ENCODE measurements at regions not wholly inside any gene's neighbourhood (a gene's known extent, or its start where the extent isn't known, plus 50 kb on each side); places are given as distances from the start of the nearest gene placed in this dataset.

DNA sequence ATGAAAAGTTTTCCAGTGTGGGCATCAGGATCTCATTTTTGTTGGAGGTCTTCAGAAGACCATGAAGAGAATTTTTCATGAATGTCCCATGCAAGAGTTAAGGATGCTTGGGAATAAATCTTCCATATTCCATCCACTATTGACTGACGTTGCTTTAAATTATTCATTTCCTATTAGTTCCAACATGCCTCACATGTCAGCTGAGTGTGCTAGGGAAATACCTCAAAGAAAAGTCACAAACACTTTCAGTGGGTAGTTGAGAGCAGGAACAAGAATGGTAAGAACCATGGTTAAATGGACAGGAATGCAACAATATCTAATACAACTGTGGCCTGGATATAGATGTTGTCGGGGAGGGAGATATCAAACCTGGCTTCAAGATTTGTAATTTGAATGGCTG, 610.1 kb downstream of the TECRL start:
- Histone ChIP-seq H3K27me3 (replicated peaks; ENCODE audit: control insufficient read depth, insufficient read depth, low read length) (no peaks in the 10 kb centered on the region), H3K4me1 (ENCODE audit: control insufficient read depth, insufficient read depth, low read length) (no peaks in the 10 kb centered on the region), H3K4me3 (ENCODE audit: low read length) (no peak overlapping the region), H3K9me3 (ENCODE audit: control insufficient read depth, low read length) (no peaks in the 10 kb centered on the region), H3K36me3 (ENCODE audit: control insufficient read depth, insufficient read depth, low read length, severe bottlenecking) (no peaks in the 10 kb centered on the region), H3K9ac (ENCODE audit: low read length) (no peak overlapping the region)
- DNase-seq (ENCODE audit: low read depth): no peak

DNA sequence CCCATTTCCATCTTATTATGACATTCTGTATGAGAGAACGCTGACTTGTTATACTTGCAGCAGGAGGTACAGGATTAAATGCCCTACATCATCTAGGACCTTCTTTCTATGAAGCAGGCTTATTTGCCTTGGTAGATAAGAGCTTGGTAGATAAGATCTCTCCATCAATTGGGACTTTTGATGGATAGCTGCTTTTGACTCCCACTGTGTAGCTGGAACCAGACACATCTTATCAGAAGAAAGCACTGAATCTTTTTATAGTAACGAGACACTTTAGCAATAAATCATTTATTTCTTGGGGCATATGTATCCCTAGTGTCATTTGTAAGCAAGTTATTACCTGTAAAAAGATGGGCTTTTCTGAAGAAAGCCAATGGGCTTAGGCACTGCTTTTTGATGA, 613.9 kb downstream of the TECRL start:
- Histone ChIP-seq H3K9ac (ENCODE audit: low read length) (no peak overlapping the region), H3K36me3 (ENCODE audit: control insufficient read depth, insufficient read depth, low read length, severe bottlenecking) (no peaks in the 10 kb centered on the region), H3K4me1 (ENCODE audit: control insufficient read depth, insufficient read depth, low read length) (no peaks in the 10 kb centered on the region), H3K4me3 (ENCODE audit: low read length) (no peak overlapping the region), H3K27me3 (replicated peaks; ENCODE audit: control insufficient read depth, insufficient read depth, low read length) (no peaks in the 10 kb centered on the region), H3K9me3 (ENCODE audit: control insufficient read depth, low read length) (no peaks in the 10 kb centered on the region)
- no peak for DNase-seq (ENCODE audit: low read depth)

DNA sequence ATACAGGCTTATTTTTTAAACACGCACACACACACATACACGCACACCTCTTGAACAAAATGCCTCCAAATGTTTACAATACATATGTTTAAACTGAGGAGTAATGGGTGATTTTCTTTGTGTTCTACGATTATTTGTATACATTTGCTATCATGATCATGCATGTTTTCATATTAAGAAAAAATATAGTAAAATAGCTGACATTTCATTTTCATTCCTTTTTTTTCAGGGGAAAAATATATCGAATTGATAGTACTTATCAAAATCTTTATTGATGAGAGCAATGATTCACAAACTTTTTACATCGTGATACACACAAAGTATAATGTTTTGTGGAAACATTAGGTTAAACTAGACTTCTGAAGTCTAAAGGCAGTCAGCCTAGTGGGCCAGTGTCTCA, 618.9 kb downstream of the TECRL start:
- DNase-seq (ENCODE audit: low read depth): no peak
- Histone ChIP-seq H3K27me3 (replicated peaks; ENCODE audit: control insufficient read depth, insufficient read depth, low read length) (no peaks in the 10 kb centered on the region), H3K9ac (ENCODE audit: low read length) (no peak overlapping the region)

DNA sequence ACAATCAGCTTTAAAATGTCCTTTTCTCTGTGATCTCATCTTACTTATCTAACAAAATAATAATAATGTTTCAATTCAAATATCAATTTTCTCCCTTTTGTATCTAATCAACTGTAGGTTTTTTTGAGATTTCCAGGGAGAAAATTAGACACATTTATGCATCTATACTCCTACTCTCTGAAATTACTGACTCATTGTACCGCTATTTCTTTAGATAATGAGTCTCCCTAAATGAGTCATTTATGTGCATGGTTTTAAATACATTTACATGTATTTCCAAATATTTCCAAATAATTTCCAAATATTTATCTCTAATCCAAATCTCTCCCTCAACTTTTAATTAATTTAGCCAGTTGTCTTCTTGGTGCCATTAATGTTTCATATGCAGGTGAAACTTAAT, 621.0 kb downstream of the TECRL start:
- Histone ChIP-seq H3K4me1 (ENCODE audit: control insufficient read depth, insufficient read depth, low read length) (no peaks in the 10 kb centered on the region), H3K9me3 (ENCODE audit: control insufficient read depth, low read length) (no peaks in the 10 kb centered on the region), H3K27me3 (replicated peaks; ENCODE audit: control insufficient read depth, insufficient read depth, low read length) (no peaks in the 10 kb centered on the region), H3K9ac (ENCODE audit: low read length) (no peak overlapping the region), H3K36me3 (ENCODE audit: control insufficient read depth, insufficient read depth, low read length, severe bottlenecking) (no peaks in the 10 kb centered on the region), H3K4me3 (ENCODE audit: low read length) (no peak overlapping the region)
- DNase-seq (ENCODE audit: low read depth): no peak

More for the DNA sequence above, 618.9 kb downstream of the TECRL start:
- H3K36me3 ChIP-seq (ENCODE audit: control insufficient read depth, insufficient read depth, low read length, severe bottlenecking): no peaks in the 10 kb centered on the region
- no peak overlapping the region for H3K4me3 ChIP-seq (ENCODE audit: low read length)
- H3K9me3 ChIP-seq (ENCODE audit: control insufficient read depth, low read length): no peaks in the 10 kb centered on the region
- no peaks in the 10 kb centered on the region for H3K4me1 ChIP-seq (ENCODE audit: control insufficient read depth, insufficient read depth, low read length)

DNA sequence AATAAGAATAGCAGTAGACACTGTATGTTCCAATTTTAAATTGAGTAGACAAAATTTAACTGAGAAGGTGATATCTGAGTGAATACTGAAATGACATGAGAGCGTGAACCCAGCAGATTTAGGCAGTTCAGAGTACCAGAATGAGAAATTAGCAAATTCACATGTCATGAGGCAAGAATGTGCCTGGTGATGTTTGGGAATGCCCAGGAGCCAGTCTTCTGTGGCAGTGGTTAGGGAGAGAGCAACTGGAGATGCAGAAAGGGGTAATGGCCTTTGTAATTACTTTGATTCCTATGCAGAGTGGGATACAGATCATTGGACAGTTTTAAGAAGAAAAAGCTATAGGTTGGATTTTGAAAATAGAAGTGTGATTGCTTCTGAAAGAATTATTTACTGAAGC, 621.9 kb downstream of the TECRL start:
- no peaks in the 10 kb centered on the region for H3K9me3 ChIP-seq (ENCODE audit: control insufficient read depth, low read length)
- H3K36me3 ChIP-seq (ENCODE audit: control insufficient read depth, insufficient read depth, low read length, severe bottlenecking): no peaks in the 10 kb centered on the region
- no peak overlapping the region for H3K9ac ChIP-seq (ENCODE audit: low read length)
- H3K4me1 ChIP-seq (ENCODE audit: control insufficient read depth, insufficient read depth, low read length): no peaks in the 10 kb centered on the region
- H3K4me3 ChIP-seq (ENCODE audit: low read length): no peak overlapping the region
- no peaks in the 10 kb centered on the region for H3K27me3 ChIP-seq (replicated peaks; ENCODE audit: control insufficient read depth, insufficient read depth, low read length)
- no peak for DNase-seq (ENCODE audit: low read depth)

DNA sequence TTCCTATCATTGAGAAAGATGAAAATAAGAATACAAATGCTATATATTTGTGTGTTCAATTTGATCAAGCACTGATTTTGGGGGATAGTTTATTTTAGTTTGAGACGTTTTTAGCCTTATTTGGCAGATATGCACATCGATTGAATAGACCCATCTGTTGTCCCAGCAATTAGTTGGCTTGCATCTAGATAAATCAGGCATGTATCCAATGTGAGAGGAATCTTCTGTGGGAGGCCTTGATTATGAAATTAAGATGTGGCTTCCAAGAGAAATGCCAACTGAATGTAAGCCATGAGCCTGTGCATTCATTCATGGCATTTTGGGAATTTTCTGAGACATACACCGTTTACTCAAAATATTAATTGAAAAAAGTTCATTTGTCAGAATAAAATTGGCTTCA, 623.1 kb downstream of the TECRL start:
- Histone ChIP-seq H3K4me1 (ENCODE audit: control insufficient read depth, insufficient read depth, low read length) (no peaks in the 10 kb centered on the region), H3K36me3 (ENCODE audit: control insufficient read depth, insufficient read depth, low read length, severe bottlenecking) (no peaks in the 10 kb centered on the region), H3K9me3 (ENCODE audit: control insufficient read depth, low read length) (no peaks in the 10 kb centered on the region), H3K4me3 (ENCODE audit: low read length) (no peak overlapping the region), H3K9ac (ENCODE audit: low read length) (no peak overlapping the region), H3K27me3 (replicated peaks; ENCODE audit: control insufficient read depth, insufficient read depth, low read length) (no peaks in the 10 kb centered on the region)
- no peak for DNase-seq (ENCODE audit: low read depth)

DNA sequence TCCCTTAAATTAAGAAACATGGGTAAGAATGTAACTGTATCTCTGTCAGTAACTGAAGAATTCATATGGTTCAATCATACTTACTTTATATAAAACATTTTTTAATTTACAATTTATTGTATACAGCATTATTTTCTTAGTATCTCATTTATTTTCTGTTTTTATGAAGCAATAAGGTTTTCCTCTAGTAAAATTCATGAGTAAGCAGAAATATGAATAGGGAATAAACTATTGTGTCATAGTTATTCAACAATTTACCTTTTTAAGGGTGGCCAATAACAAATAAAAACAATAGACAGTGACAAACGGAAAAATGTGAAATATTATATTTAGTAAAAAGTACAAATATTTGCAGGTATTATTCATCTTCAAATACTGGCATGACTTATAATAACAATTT, 624.4 kb downstream of the TECRL start:
- no peaks in the 10 kb centered on the region for H3K9me3 ChIP-seq (ENCODE audit: control insufficient read depth, low read length)
- no peak overlapping the region for H3K9ac ChIP-seq (ENCODE audit: low read length)
- DNase-seq (ENCODE audit: low read depth): no peak
- no peaks in the 10 kb centered on the region for H3K27me3 ChIP-seq (replicated peaks; ENCODE audit: control insufficient read depth, insufficient read depth, low read length)
- H3K4me1 ChIP-seq (ENCODE audit: control insufficient read depth, insufficient read depth, low read length): no peaks in the 10 kb centered on the region
- no peaks in the 10 kb centered on the region for H3K36me3 ChIP-seq (ENCODE audit: control insufficient read depth, insufficient read depth, low read length, severe bottlenecking)
- no peak overlapping the region for H3K4me3 ChIP-seq (ENCODE audit: low read length)

DNA sequence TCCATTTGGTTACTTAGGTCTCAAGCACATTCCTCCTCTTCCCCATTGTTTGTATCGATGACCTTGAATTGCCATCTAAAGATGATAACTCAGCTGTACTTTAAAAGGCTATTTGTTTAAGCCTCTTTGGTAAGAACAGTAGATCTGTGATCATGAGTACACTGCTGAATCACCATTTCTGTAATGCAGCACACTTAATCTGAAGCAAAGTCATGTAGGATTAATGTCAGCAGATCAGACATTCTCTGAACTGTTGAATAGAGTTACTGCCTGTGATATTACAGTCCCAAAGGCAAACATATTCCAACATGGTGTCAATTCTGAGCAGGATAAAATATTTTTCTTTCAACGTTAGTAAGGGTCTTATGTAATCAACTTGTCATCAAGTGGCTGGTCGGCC, 631.6 kb downstream of the TECRL start:
- Histone ChIP-seq H3K9ac (ENCODE audit: low read length) (no peak overlapping the region), H3K4me3 (ENCODE audit: low read length) (no peak overlapping the region), H3K4me1 (ENCODE audit: control insufficient read depth, insufficient read depth, low read length) (no peaks in the 10 kb centered on the region), H3K36me3 (ENCODE audit: control insufficient read depth, insufficient read depth, low read length, severe bottlenecking) (no peaks in the 10 kb centered on the region), H3K9me3 (ENCODE audit: control insufficient read depth, low read length) (peaks cover 4% of the 10 kb centered on the region), H3K27me3 (replicated peaks; ENCODE audit: control insufficient read depth, insufficient read depth, low read length) (no peaks in the 10 kb centered on the region)
- no peak for DNase-seq (ENCODE audit: low read depth)

DNA sequence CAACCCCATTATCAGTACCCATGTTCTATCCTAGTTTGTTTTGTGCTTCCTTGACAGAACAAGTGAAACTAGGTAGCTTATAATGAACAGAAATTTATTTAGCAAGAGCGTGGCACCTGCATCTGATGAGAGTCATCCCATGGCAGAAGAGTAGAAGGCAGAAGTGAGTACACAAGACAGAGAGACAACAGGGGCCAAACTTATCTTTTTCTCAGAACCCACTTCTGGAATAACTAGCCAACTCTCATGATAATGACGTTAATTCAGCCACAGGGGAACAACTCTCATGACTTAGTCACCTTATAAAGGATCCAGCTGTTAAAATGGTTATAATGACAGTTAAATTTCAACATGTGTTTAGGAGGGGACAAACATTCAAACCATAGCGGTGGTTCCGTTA, 644.9 kb downstream of the TECRL start:
- H3K4me3 ChIP-seq (ENCODE audit: low read length): no peak overlapping the region
- H3K9ac ChIP-seq (ENCODE audit: low read length): no peak overlapping the region
- H3K4me1 ChIP-seq (ENCODE audit: control insufficient read depth, insufficient read depth, low read length): no peaks in the 10 kb centered on the region
- H3K9me3 ChIP-seq (ENCODE audit: control insufficient read depth, low read length): no peaks in the 10 kb centered on the region
- no peaks in the 10 kb centered on the region for H3K36me3 ChIP-seq (ENCODE audit: control insufficient read depth, insufficient read depth, low read length, severe bottlenecking)
- DNase-seq (ENCODE audit: low read depth): no peak
- no peaks in the 10 kb centered on the region for H3K27me3 ChIP-seq (replicated peaks; ENCODE audit: control insufficient read depth, insufficient read depth, low read length)

DNA sequence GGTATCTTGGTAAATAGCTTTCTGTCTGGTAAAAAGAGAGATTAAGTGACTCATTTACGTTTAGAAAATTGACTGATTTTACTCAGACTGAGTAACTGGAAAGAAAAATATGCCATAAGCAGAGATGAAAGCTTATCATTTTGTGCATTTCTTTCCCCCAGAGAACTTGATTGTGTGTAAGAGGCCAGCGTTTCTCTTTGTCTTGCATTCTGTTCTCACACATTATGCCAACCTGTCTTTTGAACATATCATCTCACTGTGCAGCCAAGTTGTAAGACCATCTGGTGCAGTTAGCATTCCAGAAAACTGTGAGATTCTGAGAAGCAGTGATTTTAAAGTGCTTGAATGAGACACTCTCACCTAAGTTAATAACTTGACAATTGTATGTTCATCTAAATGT, 651.3 kb downstream of the TECRL start:
- H3K36me3 ChIP-seq (ENCODE audit: control insufficient read depth, insufficient read depth, low read length, severe bottlenecking): no peaks in the 10 kb centered on the region
- no peaks in the 10 kb centered on the region for H3K9me3 ChIP-seq (ENCODE audit: control insufficient read depth, low read length)
- no peak overlapping the region for H3K4me3 ChIP-seq (ENCODE audit: low read length)
- no peaks in the 10 kb centered on the region for H3K27me3 ChIP-seq (replicated peaks; ENCODE audit: control insufficient read depth, insufficient read depth, low read length)
- H3K9ac ChIP-seq (ENCODE audit: low read length): no peak overlapping the region
- DNase-seq (ENCODE audit: low read depth): no peak
- no peaks in the 10 kb centered on the region for H3K4me1 ChIP-seq (ENCODE audit: control insufficient read depth, insufficient read depth, low read length)

DNA sequence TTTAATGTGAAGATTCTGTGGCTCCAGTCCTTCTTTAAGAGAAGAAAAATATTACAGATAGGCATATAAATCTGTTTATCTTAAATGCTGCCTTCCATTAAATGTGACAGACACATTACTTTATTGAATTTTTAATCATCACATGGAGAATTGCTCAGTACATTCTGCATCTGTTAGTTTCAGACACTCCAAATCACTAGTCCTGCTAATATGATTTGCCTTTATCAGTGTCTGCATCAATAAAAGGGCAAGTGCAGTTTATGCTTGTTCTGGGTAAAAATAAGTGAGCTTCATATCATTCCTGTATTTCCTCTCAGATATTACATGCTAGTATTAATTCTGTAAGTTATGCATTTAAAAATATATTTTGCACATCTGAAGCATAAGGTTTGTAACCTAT, 666.4 kb downstream of the TECRL start:
- no peak for DNase-seq (ENCODE audit: low read depth)
- H3K9me3 ChIP-seq (ENCODE audit: control insufficient read depth, low read length): no peaks in the 10 kb centered on the region
- no peaks in the 10 kb centered on the region for H3K27me3 ChIP-seq (replicated peaks; ENCODE audit: control insufficient read depth, insufficient read depth, low read length)
- H3K9ac ChIP-seq (ENCODE audit: low read length): no peak overlapping the region
- no peaks in the 10 kb centered on the region for H3K36me3 ChIP-seq (ENCODE audit: control insufficient read depth, insufficient read depth, low read length, severe bottlenecking)
- H3K4me1 ChIP-seq (ENCODE audit: control insufficient read depth, insufficient read depth, low read length): no peaks in the 10 kb centered on the region
- no peak overlapping the region for H3K4me3 ChIP-seq (ENCODE audit: low read length)

DNA sequence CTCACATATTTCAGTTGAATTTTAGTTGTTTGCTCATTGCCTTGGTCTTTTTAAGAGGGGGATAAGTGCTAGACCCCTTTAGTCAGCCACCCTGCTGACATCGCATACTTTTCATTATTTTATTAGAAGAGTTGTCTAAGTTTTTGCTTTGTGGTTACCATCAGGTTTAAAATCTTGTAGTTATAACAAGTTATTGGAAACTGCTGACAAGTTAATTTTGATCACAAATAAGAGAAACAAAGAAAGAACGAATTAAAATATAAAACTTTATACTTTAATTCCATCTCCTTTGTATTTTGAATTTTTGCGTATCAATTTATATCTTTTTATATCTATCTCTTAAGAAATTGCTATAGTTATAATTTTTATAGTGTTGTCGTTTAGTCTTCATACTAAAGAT, 679.7 kb downstream of the TECRL start:
- Histone ChIP-seq H3K36me3 (ENCODE audit: control insufficient read depth, insufficient read depth, low read length, severe bottlenecking) (no peaks in the 10 kb centered on the region), H3K9me3 (ENCODE audit: control insufficient read depth, low read length) (no peaks in the 10 kb centered on the region), H3K4me3 (ENCODE audit: low read length) (no peak overlapping the region), H3K27me3 (replicated peaks; ENCODE audit: control insufficient read depth, insufficient read depth, low read length) (no peaks in the 10 kb centered on the region), H3K4me1 (ENCODE audit: control insufficient read depth, insufficient read depth, low read length) (no peaks in the 10 kb centered on the region), H3K9ac (ENCODE audit: low read length) (no peak overlapping the region)
- no peak for DNase-seq (ENCODE audit: low read depth)

Data from adipocyte (in vitro differentiated cells).